ENCODE measurements at regions not wholly inside any gene's neighbourhood (a gene's known extent, or its start where the extent isn't known, plus 50 kb on each side); places are given as distances from the start of the nearest gene placed in this dataset.

DNA sequence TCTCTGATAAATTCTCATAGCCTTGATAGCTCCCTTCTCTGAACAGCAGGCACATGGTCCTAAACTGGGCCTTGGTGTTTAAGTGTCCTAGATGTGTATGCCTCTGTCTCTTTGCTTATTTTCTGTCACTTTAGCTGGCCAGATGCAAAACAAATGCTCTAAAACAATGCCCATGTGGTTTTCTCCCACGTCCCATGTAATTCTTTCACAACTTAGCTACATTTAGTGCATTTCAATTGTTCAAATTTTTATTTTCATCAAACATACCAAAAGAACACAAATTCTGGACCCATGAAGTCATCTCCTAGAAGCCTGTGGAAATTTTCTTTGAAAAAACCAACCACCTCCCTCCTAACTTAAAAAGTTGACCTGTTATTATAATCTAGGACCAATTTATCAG, 491.3 kb upstream of the AGTR1 start:
- Histone ChIP-seq H3K4me3 (ENCODE audit: extremely low read depth, insufficient read depth, low read length, poor library complexity, severe bottlenecking) (no peak overlapping the region), H3K9me3 (ENCODE audit: control insufficient read depth, low read length) (no peaks in the 10 kb centered on the region), H3K27ac (ENCODE audit: low read depth, low read length, severe bottlenecking) (no peak overlapping the region), H3K4me1 (ENCODE audit: control insufficient read depth, insufficient read depth, low read length, poor library complexity, severe bottlenecking) (no peaks in the 10 kb centered on the region), H3K36me3 (ENCODE audit: control insufficient read depth, insufficient read depth, low read length) (no peaks in the 10 kb centered on the region)
- 64 to 93% methylated on average over 1 of the region's 1 CpG for WGBS, 2 experiments (ENCODE audit: insufficient coverage in 2 of 2)

- Histone ChIP-seq H3K27ac (ENCODE audit: low read depth, low read length, severe bottlenecking) (no peak overlapping the region), H3K4me1 (ENCODE audit: control insufficient read depth, insufficient read depth, low read length, poor library complexity, severe bottlenecking) (no peaks in the 10 kb centered on the region), H3K4me3 (ENCODE audit: extremely low read depth, insufficient read depth, low read length, poor library complexity, severe bottlenecking) (no peak overlapping the region), H3K36me3 (ENCODE audit: control insufficient read depth, insufficient read depth, low read length) (no peaks in the 10 kb centered on the region), H3K9me3 (ENCODE audit: control insufficient read depth, low read length) (no peaks in the 10 kb centered on the region)
Observed at GRCh38 chr3:148208975-148209374, 488.7 kb upstream of the AGTR1 start.

DNA sequence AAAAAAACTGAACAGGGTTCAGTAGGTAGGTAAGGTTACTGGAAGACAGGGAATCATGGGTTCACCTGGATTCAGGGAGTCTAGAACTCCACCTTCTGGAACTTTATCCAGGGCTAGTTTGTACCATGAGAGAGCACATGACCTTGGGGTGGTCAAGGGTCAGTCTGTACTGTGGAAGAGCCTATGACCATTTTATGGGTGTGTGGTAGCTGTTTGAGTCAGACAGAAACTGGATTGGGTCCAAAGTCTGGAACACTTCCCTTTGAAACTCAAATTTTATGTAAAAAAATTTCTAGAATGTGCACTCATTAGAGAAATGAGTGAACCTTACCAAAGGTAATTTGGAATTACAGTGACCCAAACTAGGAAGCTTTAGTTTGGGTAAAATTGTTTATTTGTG, 486.0 kb upstream of the AGTR1 start:
- Histone ChIP-seq H3K36me3 (ENCODE audit: control insufficient read depth, insufficient read depth, low read length) (no peaks in the 10 kb centered on the region), H3K4me3 (ENCODE audit: extremely low read depth, insufficient read depth, low read length, poor library complexity, severe bottlenecking) (no peak overlapping the region), H3K4me1 (ENCODE audit: control insufficient read depth, insufficient read depth, low read length, poor library complexity, severe bottlenecking) (no peaks in the 10 kb centered on the region), H3K27ac (ENCODE audit: low read depth, low read length, severe bottlenecking) (no peak overlapping the region), H3K9me3 (ENCODE audit: control insufficient read depth, low read length) (no peaks in the 10 kb centered on the region)

GRCh38 chr3:148214705-148215104, 483.0 kb upstream of the AGTR1 start:
- H3K4me1 ChIP-seq (ENCODE audit: control insufficient read depth, insufficient read depth, low read length, poor library complexity, severe bottlenecking), result no peaks in the 10 kb centered on the region
- no peaks in the 10 kb centered on the region for H3K36me3 ChIP-seq (ENCODE audit: control insufficient read depth, insufficient read depth, low read length)
- H3K4me3 ChIP-seq (ENCODE audit: extremely low read depth, insufficient read depth, low read length, poor library complexity, severe bottlenecking), result no peak overlapping the region
- 80% methylated on average over 1 of the region's 3 CpGs; no CpG with 5 or more reads in 1 of the 2 experiments for WGBS, 2 experiments (ENCODE audit: insufficient coverage in 2 of 2)
- no peaks in the 10 kb centered on the region for H3K9me3 ChIP-seq (ENCODE audit: control insufficient read depth, low read length)
- H3K27ac ChIP-seq (ENCODE audit: low read depth, low read length, severe bottlenecking), result no peak overlapping the region

- no peaks in the 10 kb centered on the region for H3K9me3 ChIP-seq (ENCODE audit: control insufficient read depth, low read length)
- 63 to 80% methylated on average over 1 to 2 of the region's 3 CpGs for WGBS, 2 experiments (ENCODE audit: insufficient coverage in 2 of 2)
- no peaks in the 10 kb centered on the region for H3K36me3 ChIP-seq (ENCODE audit: control insufficient read depth, insufficient read depth, low read length)
Observed at GRCh38 chr3:148217317-148217716, 480.4 kb upstream of the AGTR1 start.

GRCh38 chr3:148218222-148218621, 479.5 kb upstream of the AGTR1 start:
- no peak overlapping the region for H3K27ac ChIP-seq (ENCODE audit: low read depth, low read length, severe bottlenecking)
- H3K4me3 ChIP-seq (ENCODE audit: extremely low read depth, insufficient read depth, low read length, poor library complexity, severe bottlenecking), result no peak overlapping the region
- no peaks in the 10 kb centered on the region for H3K36me3 ChIP-seq (ENCODE audit: control insufficient read depth, insufficient read depth, low read length)
- no peaks in the 10 kb centered on the region for H3K9me3 ChIP-seq (ENCODE audit: control insufficient read depth, low read length)
- no peaks in the 10 kb centered on the region for H3K4me1 ChIP-seq (ENCODE audit: control insufficient read depth, insufficient read depth, low read length, poor library complexity, severe bottlenecking)
- WGBS, 2 experiments (ENCODE audit: insufficient coverage in 2 of 2), result 77 to 88% methylated on average over 2 to 3 of the region's 3 CpGs

More at GRCh38 chr3:148217317-148217716, 480.4 kb upstream of the AGTR1 start:
- H3K4me1 ChIP-seq (ENCODE audit: control insufficient read depth, insufficient read depth, low read length, poor library complexity, severe bottlenecking), result no peaks in the 10 kb centered on the region
- no peak overlapping the region for H3K4me3 ChIP-seq (ENCODE audit: extremely low read depth, insufficient read depth, low read length, poor library complexity, severe bottlenecking)
- no peak overlapping the region for H3K27ac ChIP-seq (ENCODE audit: low read depth, low read length, severe bottlenecking)

DNA sequence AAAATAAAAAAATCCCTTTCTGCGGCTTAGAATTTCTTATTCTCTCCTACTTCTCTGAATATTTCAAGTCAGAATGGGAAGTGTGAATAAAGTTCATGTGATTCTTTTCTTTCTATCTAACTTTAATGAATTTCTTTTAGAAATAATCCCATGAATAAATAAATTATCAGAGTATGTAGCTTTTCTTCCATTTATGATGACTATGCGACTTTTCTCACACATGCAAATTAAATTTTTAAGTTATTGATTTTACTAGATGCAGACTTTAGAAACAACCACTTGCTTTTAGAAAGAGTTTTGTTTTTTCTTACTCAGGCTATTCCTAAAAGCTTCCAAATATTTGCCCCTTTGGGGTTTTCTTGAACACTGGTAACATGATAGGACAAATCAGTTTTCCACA, 477.7 kb upstream of the AGTR1 start:
- Histone ChIP-seq H3K27ac (ENCODE audit: low read depth, low read length, severe bottlenecking) (no peak overlapping the region), H3K36me3 (ENCODE audit: control insufficient read depth, insufficient read depth, low read length) (no peaks in the 10 kb centered on the region), H3K4me3 (ENCODE audit: extremely low read depth, insufficient read depth, low read length, poor library complexity, severe bottlenecking) (no peak overlapping the region), H3K9me3 (ENCODE audit: control insufficient read depth, low read length) (no peaks in the 10 kb centered on the region), H3K4me1 (ENCODE audit: control insufficient read depth, insufficient read depth, low read length, poor library complexity, severe bottlenecking) (no peaks in the 10 kb centered on the region)
- no CpG with 5 or more reads among the region's 2 CpGs for whole genome bisulfite sequencing, 2 experiments (ENCODE audit: insufficient coverage in 2 of 2)

GRCh38 chr3:148221303-148221702, 476.4 kb upstream of the AGTR1 start:
- H3K4me3 ChIP-seq (ENCODE audit: extremely low read depth, insufficient read depth, low read length, poor library complexity, severe bottlenecking), result no peak overlapping the region
- no peaks in the 10 kb centered on the region for H3K36me3 ChIP-seq (ENCODE audit: control insufficient read depth, insufficient read depth, low read length)
- 100% methylated on average over 1 of the region's 1 CpG for WGBS, 2 experiments (ENCODE audit: insufficient coverage in 2 of 2)
- H3K4me1 ChIP-seq (ENCODE audit: control insufficient read depth, insufficient read depth, low read length, poor library complexity, severe bottlenecking), result no peaks in the 10 kb centered on the region
- no peaks in the 10 kb centered on the region for H3K9me3 ChIP-seq (ENCODE audit: control insufficient read depth, low read length)
- no peak overlapping the region for H3K27ac ChIP-seq (ENCODE audit: low read depth, low read length, severe bottlenecking)

DNA sequence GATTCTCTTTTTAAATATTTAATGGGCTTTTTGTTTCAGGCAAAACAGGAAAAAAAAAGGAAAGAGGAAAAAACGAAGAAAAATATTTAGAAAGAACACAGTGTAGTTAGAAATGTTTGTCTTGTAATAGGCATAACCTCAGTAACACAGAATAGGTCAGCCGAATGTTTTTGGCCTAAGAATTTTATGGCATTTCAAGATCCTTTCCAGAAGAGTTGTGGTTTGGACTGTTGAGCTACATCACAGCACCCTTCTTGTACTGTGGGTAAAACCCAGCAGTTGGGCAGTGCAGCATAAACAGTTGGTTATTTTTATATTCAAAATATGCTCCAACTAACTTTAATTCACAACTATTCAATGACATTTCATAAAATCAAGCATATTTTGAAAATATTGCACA, 474.4 kb upstream of the AGTR1 start:
- Histone ChIP-seq H3K36me3 (ENCODE audit: control insufficient read depth, insufficient read depth, low read length) (no peaks in the 10 kb centered on the region), H3K4me3 (ENCODE audit: extremely low read depth, insufficient read depth, low read length, poor library complexity, severe bottlenecking) (no peak overlapping the region), H3K9me3 (ENCODE audit: control insufficient read depth, low read length) (no peaks in the 10 kb centered on the region), H3K27ac (ENCODE audit: low read depth, low read length, severe bottlenecking) (no peak overlapping the region), H3K4me1 (ENCODE audit: control insufficient read depth, insufficient read depth, low read length, poor library complexity, severe bottlenecking) (peaks cover 6% of the 10 kb centered on the region)
- 83% methylated on average over 1 of the region's 2 CpGs for WGBS, 2 experiments (ENCODE audit: insufficient coverage in 2 of 2)

GRCh38 chr3:148226246-148226645, 471.5 kb upstream of the AGTR1 start:
- Histone ChIP-seq H3K36me3 (ENCODE audit: control insufficient read depth, insufficient read depth, low read length) (no peaks in the 10 kb centered on the region), H3K9me3 (ENCODE audit: control insufficient read depth, low read length) (no peaks in the 10 kb centered on the region), H3K4me3 (ENCODE audit: extremely low read depth, insufficient read depth, low read length, poor library complexity, severe bottlenecking) (no peak overlapping the region), H3K27ac (ENCODE audit: low read depth, low read length, severe bottlenecking) (no peak overlapping the region), H3K4me1 (ENCODE audit: control insufficient read depth, insufficient read depth, low read length, poor library complexity, severe bottlenecking) (peaks cover 7% of the 10 kb centered on the region)
- 100% methylated on average over 1 to 2 of the region's 3 CpGs for whole genome bisulfite sequencing, 2 experiments (ENCODE audit: insufficient coverage in 2 of 2)

DNA sequence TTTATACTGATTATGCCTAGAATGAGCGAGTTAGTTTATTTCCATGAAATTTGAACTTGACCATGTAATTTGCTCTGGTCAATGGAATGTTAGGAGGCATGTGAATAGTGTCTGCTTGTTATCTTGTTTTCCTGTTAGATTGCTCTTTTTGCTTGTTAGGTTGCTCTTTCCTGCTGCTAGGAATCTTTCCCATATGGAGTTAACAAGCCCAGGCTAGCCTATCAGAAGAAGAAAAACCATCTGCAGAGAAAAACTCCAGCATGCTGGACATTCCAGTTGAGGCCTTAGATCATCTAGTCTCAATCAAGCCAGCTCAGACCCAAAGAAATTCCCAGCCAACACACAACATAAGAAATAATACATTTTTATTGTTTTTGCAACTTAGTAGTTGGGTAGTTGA, 470.2 kb upstream of the AGTR1 start:
- Histone ChIP-seq H3K9me3 (ENCODE audit: control insufficient read depth, low read length) (no peaks in the 10 kb centered on the region), H3K27ac (ENCODE audit: low read depth, low read length, severe bottlenecking) (peak overlapping the region; percentile 20), H3K4me3 (ENCODE audit: extremely low read depth, insufficient read depth, low read length, poor library complexity, severe bottlenecking) (no peak overlapping the region), H3K4me1 (ENCODE audit: control insufficient read depth, insufficient read depth, low read length, poor library complexity, severe bottlenecking) (peaks cover 7% of the 10 kb centered on the region), H3K36me3 (ENCODE audit: control insufficient read depth, insufficient read depth, low read length) (no peaks in the 10 kb centered on the region)
- 100% methylated on average over 1 of the region's 1 CpG; no CpG with 5 or more reads in 1 of the 2 experiments for WGBS, 2 experiments (ENCODE audit: insufficient coverage in 2 of 2)

GRCh38 chr3:148229107-148229506, 468.6 kb upstream of the AGTR1 start:
- Histone ChIP-seq H3K36me3 (ENCODE audit: control insufficient read depth, insufficient read depth, low read length) (no peaks in the 10 kb centered on the region), H3K4me3 (ENCODE audit: extremely low read depth, insufficient read depth, low read length, poor library complexity, severe bottlenecking) (no peak overlapping the region), H3K4me1 (ENCODE audit: control insufficient read depth, insufficient read depth, low read length, poor library complexity, severe bottlenecking) (peaks cover 16% of the 10 kb centered on the region), H3K27ac (ENCODE audit: low read depth, low read length, severe bottlenecking) (peak overlapping the region; percentile 63), H3K9me3 (ENCODE audit: control insufficient read depth, low read length) (no peaks in the 10 kb centered on the region)

All from mesodermal cell (in vitro differentiated cells).